GM21360 (cell line): ENCODE measurements at regions not wholly inside any gene's neighbourhood (a gene's known extent, or its start where the extent isn't known, plus 50 kb on each side); places are given as distances from the start of the nearest gene placed in this dataset.

ENCODE experiments used
- ATAC-seq: cut with Tn5 transposase; IDR thresholded peaks from one replicate; pipeline ENCODE4 v1.9.1; 2021; ENCODE audit warnings: mild to moderate bottlenecking, moderate library complexity; ENCODE audit not compliant: unreplicated experiment

- ATAC-seq: no peak
Measured at GRCh38 chr1:212525479-212526110, 83.0 kb upstream of the ATF3 start.

- no peak for ATAC-seq
Measured at GRCh38 chr1:212526111-212526491, 82.5 kb upstream of the ATF3 start.

- ATAC-seq: no peak
Measured at GRCh38 chr1:212528501-212528900, 80.1 kb upstream of the ATF3 start.

GRCh38 chr1:212529211-212529741, 79.3 kb upstream of the ATF3 start:
- no peak for ATAC-seq

- no peak for ATAC-seq
Measured at GRCh38 chr1:212531267-212531666, 77.3 kb upstream of the ATF3 start.

GRCh38 chr1:212531796-212532195, 76.8 kb upstream of the ATF3 start:
- no peak for ATAC-seq

- no peak for ATAC-seq
Measured at GRCh38 chr1:212532469-212533147, 76.0 kb upstream of the ATF3 start.

- no peak for ATAC-seq
Measured at GRCh38 chr1:212533148-212533517, 75.4 kb upstream of the ATF3 start.

- no peak for ATAC-seq
Measured at GRCh38 chr1:212536586-212536985, 72.0 kb upstream of the ATF3 start.

- ATAC-seq: no peak
Measured at GRCh38 chr1:212537610-212538009, 71.0 kb upstream of the ATF3 start.

GRCh38 chr1:212539737-212540430, 68.7 kb upstream of the ATF3 start:
- no peak for ATAC-seq

GRCh38 chr1:212542761-212543187, 65.8 kb upstream of the ATF3 start:
- ATAC-seq: no peak

GRCh38 chr1:212544110-212544509, 64.5 kb upstream of the ATF3 start:
- no peak for ATAC-seq

GRCh38 chr1:212545941-212546635, 62.5 kb upstream of the ATF3 start:
- ATAC-seq: no peak

- ATAC-seq: no peak
Measured at GRCh38 chr1:212549503-212550017, 59.0 kb upstream of the ATF3 start.

- no peak for ATAC-seq
Measured at GRCh38 chr1:212551929-212552328, 56.6 kb upstream of the ATF3 start.

GRCh38 chr1:212553676-212554075, 54.9 kb upstream of the ATF3 start:
- ATAC-seq: no peak

- no peak for ATAC-seq
Measured at GRCh38 chr1:212554401-212554800, 54.2 kb upstream of the ATF3 start.

GRCh38 chr1:212555426-212555825, 53.1 kb upstream of the ATF3 start:
- ATAC-seq: no peak

GRCh38 chr1:212556822-212557549, 51.6 kb upstream of the ATF3 start:
- ATAC-seq: no peak
